AG20443 (cell line): ENCODE measurements at regions not wholly inside any gene's neighbourhood (a gene's known extent, or its start where the extent isn't known, plus 50 kb on each side); places are given as distances from the start of the nearest gene placed in this dataset.

Experiments used
- DNase-seq: peaks from one replicate; pipeline ENCODE4 v3.0.0; 2012; ENCODE audit warnings: low spot score, mixed read lengths

DNA sequence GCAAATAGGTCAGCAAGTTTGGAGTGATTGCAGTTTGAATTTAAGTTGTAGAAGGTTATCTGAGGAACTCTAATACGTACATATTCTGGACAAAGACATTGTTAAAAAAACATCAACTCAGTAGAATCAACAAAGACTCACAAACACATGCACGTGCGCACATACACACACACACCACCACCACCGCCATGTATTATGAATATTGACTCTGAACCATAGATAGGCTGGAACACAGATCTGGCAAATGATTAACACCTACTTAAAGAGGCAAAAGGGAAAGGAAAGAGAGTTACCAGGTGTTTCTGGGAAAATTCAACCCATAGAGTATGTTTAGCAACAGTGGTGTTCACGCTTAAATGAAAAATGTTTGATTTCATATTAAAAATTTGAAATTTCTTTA is 334.2 kb upstream of the ALCAM start:
- DNase-seq, result no peak

DNA sequence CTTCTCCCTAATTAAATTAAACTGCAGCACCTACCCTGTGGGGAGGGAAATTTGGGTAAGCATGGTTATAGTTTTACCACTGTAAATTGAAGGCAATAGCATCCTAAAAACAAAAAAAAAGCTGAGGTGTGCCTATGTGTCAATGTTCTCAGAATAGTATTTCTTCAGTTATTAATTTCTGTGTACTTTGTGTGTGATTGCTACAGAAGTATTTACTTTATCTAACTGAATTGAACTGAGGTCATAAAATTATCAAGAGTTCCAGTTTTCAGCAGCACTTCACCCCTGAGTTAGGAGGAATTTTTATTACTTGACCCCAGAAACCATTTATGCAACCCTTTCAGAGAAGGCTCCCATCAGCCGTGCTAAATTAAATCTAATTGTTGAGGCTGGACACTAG is 333.6 kb upstream of the ALCAM start:
- no peak for DNase-seq

DNA sequence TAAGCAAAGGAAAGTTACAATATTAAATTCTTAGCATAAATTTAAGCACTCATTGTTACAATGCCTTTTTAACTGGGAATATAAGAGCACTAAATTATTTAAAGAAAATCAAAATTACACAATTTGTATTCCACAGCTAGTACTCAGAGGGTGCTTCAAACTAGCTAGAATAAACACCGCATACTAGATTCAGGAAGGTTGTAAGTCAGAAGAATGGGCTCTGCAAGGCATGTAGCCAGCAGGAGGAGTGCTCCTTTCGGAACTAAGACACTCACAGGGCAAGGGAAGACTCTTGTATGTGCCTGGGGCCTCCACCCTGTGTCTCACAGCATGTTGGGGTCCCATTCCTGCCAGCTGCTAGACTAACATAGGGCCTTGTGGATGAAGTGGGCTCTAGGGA is 327.7 kb upstream of the ALCAM start:
- DNase-seq, result no peak

DNA sequence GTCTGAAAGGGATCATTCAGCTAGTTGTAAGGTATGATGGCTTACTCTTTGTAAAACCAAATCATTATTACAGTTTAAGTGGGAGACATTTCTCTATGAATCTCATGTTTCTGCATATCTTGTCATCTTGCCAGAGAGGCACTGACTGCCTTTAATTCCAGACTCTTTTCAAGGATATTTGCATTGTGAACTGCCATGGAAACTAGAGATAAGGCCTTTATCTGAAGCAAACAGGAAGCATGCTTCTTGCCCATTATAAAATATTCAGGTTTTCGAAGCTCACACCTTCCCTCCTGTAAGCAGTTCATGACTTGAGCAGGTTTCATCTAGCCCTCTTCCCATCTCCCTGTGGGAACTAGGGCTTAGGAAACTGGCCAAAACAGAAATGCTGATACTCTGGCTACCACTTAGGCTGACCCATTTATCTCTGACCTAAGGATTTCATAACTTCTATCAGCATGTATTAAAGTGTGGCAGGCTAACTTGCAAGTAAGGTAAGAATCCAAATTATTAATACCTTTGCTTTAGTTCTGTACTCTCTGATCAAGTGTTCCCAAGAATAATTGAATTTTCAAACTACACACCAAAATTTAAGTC is 326.6 kb upstream of the ALCAM start:
- no peak for DNase-seq

DNA sequence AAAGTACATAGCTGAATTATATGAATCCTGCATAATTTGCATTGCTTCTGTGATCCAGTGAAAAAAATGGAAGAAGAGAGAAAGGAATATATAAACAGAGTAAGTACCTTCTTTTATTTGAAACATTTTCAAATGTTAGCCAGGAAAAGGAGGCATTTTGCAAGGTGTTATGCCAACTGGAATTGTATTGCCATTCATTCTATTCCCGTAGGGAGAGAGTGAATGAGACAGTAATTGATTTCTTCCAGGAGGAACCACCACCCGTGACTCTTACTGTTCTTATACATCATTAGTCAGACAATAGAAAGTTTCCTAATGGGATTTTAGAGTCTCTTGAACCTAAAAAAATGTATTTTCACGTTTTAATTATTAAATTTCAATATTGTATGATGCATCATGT is 324.1 kb upstream of the ALCAM start:
- no peak for DNase-seq

DNA sequence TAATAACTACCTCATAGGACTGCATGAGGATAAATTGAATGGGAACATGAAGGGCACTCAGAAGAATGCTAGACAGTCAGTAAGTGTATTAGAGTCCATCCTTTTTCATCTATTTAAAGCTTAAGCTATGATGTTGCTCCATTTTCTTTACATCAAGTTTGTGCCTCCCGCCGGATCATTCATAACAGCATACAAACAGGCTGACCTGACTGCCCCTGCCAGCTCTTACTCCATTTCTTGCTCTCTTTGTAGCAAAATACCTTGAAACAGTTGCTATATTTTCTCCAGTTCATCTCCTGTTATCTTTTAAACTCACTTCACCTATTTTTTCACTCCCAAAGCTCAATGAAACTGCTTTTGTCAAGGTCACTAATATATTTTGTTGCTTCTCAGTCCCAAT is 315.6 kb upstream of the ALCAM start:
- DNase-seq, result no peak

DNA sequence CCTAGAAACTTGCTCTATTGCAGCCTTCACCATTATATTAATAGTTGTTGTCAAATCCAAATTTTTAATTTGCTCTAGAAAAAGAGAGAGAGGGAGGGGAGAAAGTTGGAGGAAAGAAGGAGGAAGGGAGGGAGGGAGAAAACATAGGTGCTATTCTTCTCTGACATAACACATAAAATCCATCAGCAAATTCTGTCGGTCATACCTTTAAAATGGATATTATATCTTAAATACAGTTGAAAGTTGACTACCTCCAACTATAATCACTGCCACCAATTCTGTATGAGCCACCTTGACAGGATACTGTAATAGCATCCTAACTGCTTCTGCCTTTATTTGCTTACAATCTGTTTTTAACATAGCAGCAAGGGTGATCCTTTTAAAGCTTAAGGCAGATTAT is 314.7 kb upstream of the ALCAM start:
- no peak for DNase-seq

DNA sequence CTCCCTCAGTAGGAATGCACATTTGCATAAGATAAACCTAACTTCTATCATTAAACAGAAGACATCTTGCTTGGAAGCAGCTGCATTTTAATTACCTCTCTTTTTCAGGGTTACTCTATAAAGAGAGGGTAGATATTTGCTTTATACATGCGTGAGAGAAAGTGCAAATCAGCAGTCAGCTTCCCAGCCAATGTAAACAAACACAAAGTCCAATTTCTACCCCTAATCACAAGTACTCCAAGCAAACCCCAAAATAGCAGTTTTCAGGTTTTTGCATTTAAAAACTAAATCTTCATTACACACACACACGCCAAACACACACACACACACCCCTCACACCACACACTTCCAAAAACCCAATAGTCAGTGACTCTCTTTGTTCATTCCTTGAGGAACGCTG is 303.9 kb upstream of the ALCAM start:
- DNase-seq, result no peak

DNA sequence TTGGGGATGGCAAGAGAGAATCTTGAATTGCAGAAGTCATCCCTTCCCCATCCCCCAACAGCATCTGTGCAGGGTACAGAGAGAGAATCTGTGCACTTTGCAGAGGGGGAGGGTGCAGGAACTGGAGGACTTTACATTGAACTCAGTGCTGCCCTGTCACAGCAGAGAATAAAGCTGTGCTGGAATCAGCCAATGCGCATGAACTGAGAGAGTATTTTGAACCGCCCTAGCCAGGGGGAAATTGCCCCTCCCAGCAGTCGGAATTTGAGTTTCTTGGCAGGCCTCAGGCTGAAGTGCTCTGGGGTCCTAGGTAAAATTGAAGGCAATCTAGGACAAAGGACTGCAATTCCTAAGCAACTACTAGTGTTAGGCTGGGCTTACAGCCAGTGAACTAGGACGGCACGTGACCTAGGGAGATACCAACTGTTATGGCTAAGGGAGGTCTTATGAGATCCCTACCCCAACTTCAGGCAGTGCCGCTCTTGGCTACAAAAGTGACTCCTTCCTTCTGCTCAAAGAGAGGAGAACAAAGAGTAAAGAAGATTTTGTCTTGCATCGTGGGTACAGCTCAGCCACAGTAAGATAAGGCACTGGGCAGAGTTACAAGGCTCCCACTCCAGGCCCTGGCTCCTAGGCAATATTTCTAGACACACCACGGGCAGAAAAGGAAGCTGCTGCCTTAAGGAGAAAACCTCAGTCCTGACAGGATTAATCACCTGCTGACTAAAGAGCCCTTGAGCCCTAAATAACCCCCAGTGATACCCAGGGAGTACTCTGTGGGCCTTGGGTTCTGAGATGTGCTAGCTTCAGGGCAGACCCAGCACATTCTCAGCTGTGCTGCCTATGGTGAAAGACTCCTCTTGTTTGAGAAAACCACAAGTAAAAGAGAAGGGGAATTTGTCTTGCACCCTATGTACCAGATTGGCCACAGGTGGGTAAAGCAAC is 300.5 kb upstream of the ALCAM start:
- no peak for DNase-seq

DNA sequence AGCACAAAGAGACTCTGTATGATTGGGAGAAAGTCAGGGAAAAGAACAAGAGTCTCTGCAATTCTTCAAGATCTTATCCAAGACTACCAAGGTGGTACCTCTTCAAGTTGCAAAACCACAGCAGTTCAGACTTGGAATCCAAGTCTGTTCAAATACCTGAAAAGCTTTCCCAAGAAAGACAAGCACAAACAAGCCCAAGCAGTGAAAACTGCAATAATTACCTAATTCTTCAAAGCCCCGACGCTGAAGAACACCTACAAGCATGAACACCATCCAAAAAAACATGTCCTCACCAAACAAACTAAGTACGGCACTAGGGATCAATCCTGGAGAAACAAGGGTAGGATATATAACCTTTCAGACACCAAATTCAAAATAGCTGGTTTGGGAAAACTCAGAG is 299.3 kb upstream of the ALCAM start:
- DNase-seq, result no peak

DNA sequence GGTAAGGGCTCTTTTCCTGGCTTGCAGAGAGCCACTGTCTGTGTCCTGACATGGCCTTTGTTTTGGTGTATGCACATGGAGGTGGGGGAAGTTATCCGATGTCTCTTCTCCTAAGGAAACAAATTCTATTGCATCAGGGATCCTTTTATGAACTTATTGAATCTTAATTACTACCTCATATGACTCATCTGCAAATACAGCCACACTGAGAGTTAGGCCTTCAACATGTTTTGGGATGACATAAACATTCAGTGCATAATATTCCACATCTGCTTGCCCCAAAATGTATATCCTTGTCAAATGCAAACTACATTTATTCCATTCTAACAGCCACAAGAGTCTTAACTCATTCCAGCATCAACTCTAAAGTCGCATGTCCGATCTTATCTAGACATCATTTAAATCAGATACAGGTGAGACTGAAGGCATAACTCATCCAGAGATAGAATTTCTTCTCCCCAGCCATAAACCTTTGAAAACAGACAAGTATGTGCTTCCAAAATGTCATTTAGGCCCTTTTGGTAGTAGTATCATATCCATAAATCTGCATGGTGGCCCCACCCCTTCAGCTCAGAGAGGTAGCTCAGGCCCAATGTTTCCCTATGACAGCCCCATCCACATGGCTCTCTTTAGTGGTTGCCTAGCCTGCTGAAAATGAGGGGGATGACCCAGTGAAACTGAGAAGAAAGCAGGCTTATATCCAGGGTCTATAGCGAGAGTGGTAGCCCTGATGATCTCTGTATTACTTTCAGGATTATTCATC is 289.5 kb upstream of the ALCAM start:
- DNase-seq, result no peak

DNA sequence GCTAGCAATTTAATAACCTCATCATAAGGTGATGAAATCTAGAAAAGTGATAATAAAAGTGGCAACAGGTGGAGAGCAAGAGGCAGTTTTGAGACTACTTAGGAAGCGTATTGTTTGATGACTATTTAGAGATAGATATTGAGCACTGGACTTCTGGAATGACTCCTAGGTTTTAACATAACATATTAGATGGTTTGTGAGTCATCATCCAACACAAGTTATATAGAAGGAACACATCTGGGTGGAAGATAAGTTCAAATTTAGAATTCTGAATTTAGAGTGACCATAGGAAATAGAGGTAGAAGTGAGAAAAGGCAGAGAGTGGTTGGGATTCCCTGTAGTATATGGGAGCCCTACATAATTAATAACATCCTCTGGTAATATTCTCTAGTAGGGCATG is 282.8 kb upstream of the ALCAM start:
- DNase-seq, result no peak

DNA sequence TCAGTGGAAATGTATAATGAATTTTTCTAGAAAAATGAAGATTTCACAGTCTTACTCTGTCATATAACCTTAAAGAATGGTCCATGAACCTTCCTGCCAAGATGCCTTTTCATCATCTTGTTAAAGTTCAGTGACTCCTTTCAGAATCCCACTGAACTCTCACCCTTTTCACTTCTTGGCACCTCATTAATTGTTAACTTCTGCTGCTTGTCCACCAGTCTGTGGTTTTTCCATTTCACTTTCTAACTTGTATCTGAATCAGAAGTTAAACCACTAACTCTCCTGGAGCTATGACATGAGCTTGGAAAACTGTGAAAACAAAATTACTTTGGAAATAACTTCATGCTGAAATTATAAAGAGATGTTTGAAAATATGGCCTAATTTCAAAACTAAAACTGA is 281.2 kb upstream of the ALCAM start:
- no peak for DNase-seq

DNA sequence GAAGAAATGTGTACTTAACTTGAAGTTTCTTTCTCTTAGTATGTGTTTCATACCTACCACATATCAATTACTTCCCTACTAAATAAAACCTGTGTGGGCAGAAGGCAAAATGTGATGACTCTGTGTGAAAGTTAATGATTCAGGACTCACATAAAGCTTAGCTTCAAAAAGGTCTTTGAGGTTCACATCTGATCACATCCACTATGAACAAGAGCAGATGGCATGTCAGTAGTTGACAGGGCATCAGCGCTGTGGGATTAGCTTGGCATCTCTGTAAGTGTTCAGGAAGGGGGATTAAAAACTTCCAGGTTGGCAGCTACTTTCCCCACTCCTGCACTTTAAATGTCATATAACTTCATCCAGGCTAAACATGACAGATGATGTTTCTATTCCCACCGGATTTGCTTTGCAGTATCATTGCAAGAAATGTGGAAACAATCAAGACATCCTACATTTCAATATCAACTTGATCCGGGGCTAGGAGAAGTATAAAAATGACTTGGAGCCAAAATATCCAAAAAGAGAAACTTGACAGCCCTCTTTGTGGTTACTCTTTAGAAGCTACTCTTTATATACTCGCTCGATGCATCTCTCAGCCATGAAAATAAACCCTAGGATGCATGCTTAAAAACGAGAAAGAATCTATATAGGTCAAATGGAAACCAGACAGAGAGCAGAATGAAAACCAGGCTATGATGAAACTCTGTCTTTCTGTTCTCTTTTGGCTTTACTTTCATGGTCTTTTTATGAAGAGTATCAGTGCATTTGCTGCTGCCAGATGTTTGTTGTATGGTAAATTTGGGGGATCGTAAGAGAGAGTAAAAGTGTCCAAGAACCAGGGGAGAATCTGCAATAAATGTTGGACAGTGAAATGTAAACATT is 273.1 kb upstream of the ALCAM start:
- DNase-seq, result no peak

DNA sequence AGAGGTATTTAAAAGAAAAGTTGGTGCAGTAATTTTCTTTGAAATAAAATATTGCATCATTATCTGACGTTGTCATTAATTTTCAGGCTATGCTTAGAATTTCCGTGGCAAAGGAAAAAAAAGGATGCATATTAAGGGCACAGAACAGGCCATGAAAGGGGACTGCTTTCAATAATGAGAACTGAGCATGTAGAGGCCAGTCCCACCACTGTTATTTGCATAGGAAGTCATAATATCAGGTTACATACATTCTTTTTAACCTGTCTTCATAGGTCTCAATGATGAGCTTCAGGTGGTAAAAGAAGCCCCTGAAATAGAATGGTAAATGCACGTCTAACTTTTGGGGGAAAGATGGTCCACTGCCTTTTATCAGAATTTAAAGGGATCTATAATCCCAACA is 272.1 kb upstream of the ALCAM start:
- DNase-seq, result no peak

DNA sequence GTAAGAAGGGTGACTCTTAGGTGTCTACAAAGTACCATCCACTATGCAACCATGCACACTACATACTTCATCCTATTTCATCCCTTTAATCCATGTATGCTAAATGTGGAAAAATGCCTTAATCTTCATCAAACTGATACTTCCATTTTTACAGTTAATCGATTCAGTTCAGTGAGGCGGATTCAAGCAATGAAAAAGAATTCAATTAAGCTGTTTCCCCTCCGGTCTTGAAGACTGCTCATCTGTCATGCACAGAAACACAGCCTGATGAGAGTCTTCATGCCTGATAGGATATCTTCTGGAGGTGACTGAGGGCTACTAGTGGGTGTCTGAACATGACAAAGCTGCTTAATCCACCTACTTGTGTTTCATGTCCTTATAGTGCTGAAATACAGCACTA is 270.6 kb upstream of the ALCAM start:
- DNase-seq, result no peak

DNA sequence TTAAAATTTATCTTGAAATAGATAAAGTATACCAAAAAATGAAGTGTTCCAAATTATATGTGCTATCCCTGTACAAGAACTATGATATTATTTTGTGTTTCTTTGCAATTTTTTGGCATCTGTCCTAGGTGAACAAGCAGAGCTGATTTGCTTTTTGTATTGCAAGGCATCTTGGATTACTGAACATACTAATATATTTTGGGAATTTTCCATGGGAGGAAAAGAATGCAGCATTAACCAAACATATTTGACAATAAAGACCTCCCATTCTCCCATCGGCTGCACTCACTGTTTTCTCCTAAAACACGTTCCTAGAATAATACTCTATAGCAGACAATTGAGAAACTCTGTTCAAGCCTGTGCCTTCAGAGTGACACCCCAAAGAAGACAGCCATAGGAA is 265.1 kb upstream of the ALCAM start:
- DNase-seq, result no peak

DNA sequence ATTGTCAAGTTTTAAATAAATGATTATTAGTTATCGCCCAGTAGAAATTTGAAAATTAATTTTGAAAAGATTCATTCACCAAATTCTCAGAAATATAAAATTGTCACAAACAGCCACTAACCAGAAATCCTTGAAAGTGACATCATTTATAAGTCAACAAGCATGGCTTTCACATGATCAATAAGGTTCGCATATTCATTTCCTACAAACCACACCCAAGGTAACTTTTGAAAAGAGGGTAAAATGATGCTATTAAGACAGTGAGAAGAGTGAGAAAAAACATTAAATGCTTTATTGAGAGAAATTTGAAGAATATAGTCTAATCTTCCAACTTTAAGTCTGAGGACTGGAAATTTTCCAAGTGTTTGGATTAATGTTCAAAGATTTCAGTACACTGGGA is 263.6 kb upstream of the ALCAM start:
- DNase-seq, result no peak

DNA sequence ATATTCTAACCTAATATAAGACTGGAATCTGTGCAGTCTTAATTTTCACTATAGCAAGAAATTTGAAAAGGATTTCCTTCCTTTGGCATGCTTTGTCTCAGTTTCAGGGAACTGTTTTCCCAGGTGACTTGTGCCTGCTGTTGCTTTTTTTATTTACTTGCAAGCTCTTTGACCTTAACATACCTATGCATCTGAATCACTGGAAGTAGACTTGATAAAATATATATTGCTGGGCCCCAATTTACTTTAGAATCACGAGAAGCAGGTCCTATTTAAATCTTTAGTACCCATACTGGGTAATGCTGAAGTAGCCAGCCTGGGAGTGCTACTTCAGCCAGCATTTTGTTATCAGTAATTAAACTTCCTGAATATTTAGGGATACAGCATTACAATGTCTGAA is 257.9 kb upstream of the ALCAM start:
- DNase-seq, result no peak

DNA sequence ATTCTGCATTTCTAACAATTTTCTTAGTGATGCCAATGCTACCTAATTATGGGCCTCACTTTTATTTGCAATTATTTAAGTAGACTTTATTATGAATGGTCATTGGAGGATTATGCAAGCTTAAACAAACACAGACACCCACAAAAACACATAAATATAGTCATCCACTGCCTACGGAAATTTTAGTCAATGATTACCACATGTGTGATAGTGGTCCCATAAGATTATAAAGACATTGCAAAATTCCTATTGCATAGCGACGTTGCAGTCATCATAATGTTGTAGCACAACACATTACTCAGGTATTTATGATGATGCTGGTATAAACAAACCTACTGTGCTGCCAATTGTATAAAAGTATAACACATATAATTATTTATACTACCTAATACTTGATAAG is 247.8 kb upstream of the ALCAM start:
- DNase-seq, result peak; percentile 21

DNA sequence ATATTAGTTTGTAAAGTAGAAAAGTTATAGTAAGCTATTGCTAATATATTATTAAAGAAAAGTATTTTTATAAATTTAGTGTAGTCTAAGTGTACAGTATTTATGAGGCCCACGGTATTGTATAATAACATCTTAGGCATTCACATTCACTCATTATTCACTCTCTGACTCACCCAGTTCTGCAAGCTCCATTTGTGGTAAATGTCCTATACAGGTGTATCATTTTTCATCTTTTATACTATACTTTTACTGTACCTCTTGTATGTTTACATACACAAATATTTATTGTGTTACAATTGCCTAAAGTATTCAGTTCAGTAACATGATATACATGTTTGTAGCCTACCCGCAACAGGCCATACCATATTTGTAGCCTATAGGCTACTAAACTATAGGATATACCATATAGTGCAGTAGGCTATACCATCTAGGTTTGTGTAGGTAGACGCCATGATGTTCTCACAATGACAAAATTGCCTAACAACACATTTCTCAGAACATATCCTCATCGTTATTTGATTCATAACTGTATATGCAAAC is 246.8 kb upstream of the ALCAM start:
- no peak for DNase-seq

DNA sequence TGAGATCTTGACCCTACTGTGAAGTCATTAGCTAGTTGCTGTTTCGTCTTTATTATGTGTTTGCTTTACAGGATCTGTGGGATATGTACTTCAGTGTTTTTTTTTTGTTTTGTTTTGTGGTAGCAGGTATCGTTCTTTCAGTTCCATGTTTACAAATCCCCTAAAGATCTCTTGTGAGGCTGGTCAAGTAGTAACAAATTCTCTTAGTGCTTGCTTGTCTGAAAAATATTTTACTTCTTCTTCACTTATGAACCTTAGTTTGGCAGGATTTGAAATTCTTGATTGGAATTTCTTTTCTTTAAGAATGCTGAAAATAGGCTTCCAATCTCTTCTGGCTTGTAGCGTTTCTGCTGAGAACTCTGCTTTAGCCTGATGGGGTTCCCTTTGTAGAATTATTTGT is 235.8 kb upstream of the ALCAM start:
- no peak for DNase-seq
